WTC11 (cell line): ENCODE measurements at regions not wholly inside any gene's neighbourhood (a gene's known extent, or its start where the extent isn't known, plus 50 kb on each side); places are given as distances from the start of the nearest gene placed in this dataset.

Experiments used
- ATAC-seq: fragments of 200-7000 bp; cut with Tn5 transposase; 2 replicates; pipeline ENCODE4 v1.10.0; 2021; ENCODE audit warnings: mild to moderate bottlenecking, moderate library complexity
- CTCF ChIA-PET: fragments of 300-600 bp; sonication (Branson Sonifier 250); formaldehyde crosslinking; loops from one replicate; lab custom pipeline; 2021; ENCODE audit warnings: antibody characterized with exemption; lab: Charles Lee
- POLR2A ChIA-PET: fragments of 350-600 bp; sonication (Branson Sonifier 250); formaldehyde crosslinking; loops from one replicate; lab custom pipeline; 2021; ENCODE audit warnings: antibody characterized with exemption; lab: Charles Lee
- DNase-seq: peaks from one replicate; pipeline ENCODE4 v3.0.0; 2021; ENCODE audit warnings: low spot score
- H3K27ac Mint-ChIP-seq: 2 replicates; pipeline ENCODE4 v1.8.0; 2021; ENCODE audit warnings: mixed read lengths
- H3K27me3 Mint-ChIP-seq: 2 replicates; pipeline ENCODE4 v1.8.0; 2021; ENCODE audit warnings: low read depth, mild to moderate bottlenecking, moderate library complexity, mixed read lengths
- H3K36me3 Mint-ChIP-seq: 2 replicates; pipeline ENCODE4 v1.8.0; 2021; ENCODE audit warnings: mixed read lengths
- H3K4me1 Mint-ChIP-seq: 2 replicates; pipeline ENCODE4 v1.8.0; 2022; ENCODE audit warnings: mixed read lengths
- H3K4me3 Mint-ChIP-seq: 2 replicates; pipeline ENCODE4 v1.8.0; 2021; ENCODE audit warnings: mild to moderate bottlenecking, moderate library complexity, mixed read lengths
- H3K9me3 Mint-ChIP-seq: 2 replicates; pipeline ENCODE4 v1.8.0; 2021; ENCODE audit warnings: mixed read lengths
- AFF4 ChIP-seq: sonication (generic); formaldehyde crosslinking; IDR thresholded peaks from 2 replicates; pipeline ENCODE4 v1.8.1; 2023; ENCODE audit warnings: mild to moderate bottlenecking, missing genetic modification reagents, borderline replicate concordance
- ATF6 ChIP-seq: sonication (generic); formaldehyde crosslinking; IDR thresholded peaks from 2 replicates; pipeline ENCODE4 v1.8.1; 2023; ENCODE audit warnings: mild to moderate bottlenecking, missing genetic modification reagents
- ELF4 ChIP-seq: sonication (generic); formaldehyde crosslinking; IDR thresholded peaks from 2 replicates; pipeline ENCODE4 v1.8.1; 2022; ENCODE audit warnings: low read depth, mild to moderate bottlenecking, moderate library complexity, missing genetic modification reagents
- HMGXB4 ChIP-seq: sonication (generic); formaldehyde crosslinking; IDR thresholded peaks from 2 replicates; pipeline ENCODE4 v1.8.1; 2023; ENCODE audit warnings: mild to moderate bottlenecking, moderate library complexity, missing genetic modification reagents
- IRF2 ChIP-seq: sonication (generic); formaldehyde crosslinking; IDR thresholded peaks from 2 replicates; pipeline ENCODE4 v1.8.0; 2022; ENCODE audit warnings: low read depth, missing genetic modification reagents, borderline replicate concordance
- NFATC4 ChIP-seq: fragments of 250-450 bp; sonication (Bioruptor Pico); IDR thresholded peaks from 2 replicates; pipeline ENCODE4 v1.9.0; 2021; ENCODE audit warnings: mild to moderate bottlenecking
- NR3C1 ChIP-seq: sonication (generic); formaldehyde crosslinking; conservative IDR thresholded peaks from 2 replicates; pipeline ENCODE4 v1.8.1; 2023; ENCODE audit warnings: low read depth, mild to moderate bottlenecking, missing genetic modification reagents
- OVOL2 ChIP-seq: fragments of 250-450 bp; sonication (Bioruptor Pico); IDR thresholded peaks from 2 replicates; pipeline ENCODE4 v1.9.0; 2021; ENCODE audit warnings: mild to moderate bottlenecking, borderline replicate concordance
- PRRX2 ChIP-seq: fragments of 250-450 bp; sonication (Bioruptor Pico); IDR thresholded peaks from 2 replicates; pipeline ENCODE4 v1.8.0; 2021; ENCODE audit warnings: mild to moderate bottlenecking
- SMAD4 ChIP-seq: sonication (generic); formaldehyde crosslinking; IDR thresholded peaks from 2 replicates; pipeline ENCODE4 v1.8.0; 2022; ENCODE audit warnings: mild to moderate bottlenecking, missing genetic modification reagents
- SP1 ChIP-seq: sonication (generic); formaldehyde crosslinking; conservative IDR thresholded peaks from 2 replicates; pipeline ENCODE4 v1.8.1; 2022; ENCODE audit warnings: missing genetic modification reagents
- TCF7 ChIP-seq: sonication (generic); formaldehyde crosslinking; IDR thresholded peaks from 2 replicates; pipeline ENCODE4 v1.8.0; 2022; ENCODE audit warnings: mild to moderate bottlenecking, low read depth, missing genetic modification reagents, moderate library complexity
- TEAD4 ChIP-seq: sonication (generic); formaldehyde crosslinking; IDR thresholded peaks from 2 replicates; pipeline ENCODE4 v1.8.0; 2022; ENCODE audit warnings: mild to moderate bottlenecking, missing genetic modification reagents
- ZNF396 ChIP-seq: fragments of 250-450 bp; sonication (Bioruptor Pico); IDR thresholded peaks from 2 replicates; pipeline ENCODE4 v1.8.0; 2021; ENCODE audit warnings: mild to moderate bottlenecking, moderate library complexity, borderline replicate concordance
- ZNF512 ChIP-seq: sonication (generic); formaldehyde crosslinking; IDR thresholded peaks from 2 replicates; pipeline ENCODE4 v1.8.1; 2022; ENCODE audit warnings: missing genetic modification reagents, borderline replicate concordance
- ZNF532 ChIP-seq: fragments of 250-450 bp; sonication (Bioruptor Pico); IDR thresholded peaks from 2 replicates; pipeline ENCODE4 v1.9.0; 2021; ENCODE audit warnings: mild to moderate bottlenecking, borderline replicate concordance
- ZSCAN18 ChIP-seq: fragments of 250-450 bp; sonication (Bioruptor Pico); IDR thresholded peaks from 2 replicates; pipeline ENCODE4 v2.1.2; 2022; ENCODE audit warnings: mild to moderate bottlenecking, moderate library complexity

- ChIA-PET CTCF (no interaction called here), POLR2A (no interaction called here)
- Mint-ChIP-seq H3K9me3 (peaks cover 3% of the 10 kb centered on the region; the same call in 1 of the 2 replicates), H3K4me3 (no peak overlapping the region), H3K27ac (no peak overlapping the region), H3K36me3 (no peaks in the 10 kb centered on the region), H3K4me1 (no peaks in the 10 kb centered on the region), H3K27me3 (no peaks in the 10 kb centered on the region)
- TF ChIP-seq ZSCAN18 (CRISPR knock-in tag) (no peak), ZNF396 (CRISPR knock-in tag) (no peak), OVOL2 (CRISPR knock-in tag) (no peak), HMGXB4 (no peak), SMAD4 (CRISPR knock-in tag) (no peak), TEAD4 (no peak), SP1 (CRISPR knock-in tag) (no peak), TCF7 (no peak), ELF4 (CRISPR knock-in tag) (no peak), PRRX2 (CRISPR knock-in tag) (no peak), NR3C1 (CRISPR knock-in tag) (no peak), ATF6 (no peak), ZNF512 (CRISPR knock-in tag) (no peak), ZNF532 (no peak)
- DNase-seq = no peak
- no peak for ATAC-seq
These were observed 131.7 kb upstream of the CST7 start for GRCh38 chr20:24817351-24817750.

- H3K27ac Mint-ChIP-seq = no peak overlapping the region
- H3K9me3 Mint-ChIP-seq = no peaks in the 10 kb centered on the region
- no peak overlapping the region for H3K4me3 Mint-ChIP-seq
- H3K36me3 Mint-ChIP-seq = no peaks in the 10 kb centered on the region
- ChIA-PET CTCF (no interaction called here), POLR2A (no interaction called here)
- H3K4me1 Mint-ChIP-seq = no peaks in the 10 kb centered on the region
- DNase-seq (no peak), ATAC-seq (no peak)
- TF ChIP-seq AFF4 (CRISPR knock-in tag) (no peak), ZNF396 (CRISPR knock-in tag) (no peak), IRF2 (no peak), NFATC4 (CRISPR knock-in tag) (no peak)
- no peaks in the 10 kb centered on the region for H3K27me3 Mint-ChIP-seq
These were observed 131.0 kb upstream of the CST7 start for GRCh38 chr20:24818056-24818455.
